MCF 10A (cell line): ENCODE measurements at regions not wholly inside any gene's neighbourhood (a gene's known extent, or its start where the extent isn't known, plus 50 kb on each side); places are given as distances from the start of the nearest gene placed in this dataset.

Experiments
- BruUV-seq: library from RNA; stranded (reverse); fragments of 400-500 nt; replicated peaks from 2 replicates; lab custom pipeline; 2021; lab: Mats Ljungman, UMichigan
- CTCF ChIA-PET: fragments of 300-600 bp; sonication (Branson Sonifier 250); formaldehyde crosslinking; extraction: SDS; loops from one replicate; lab custom pipeline; 2021; ENCODE audit warnings: antibody characterized with exemption, inconsistent platforms; lab: Yijun Ruan, JAX
- POLR2A ChIA-PET: fragments of 300-600, 350-650 bp; sonication (Branson Sonifier 250); formaldehyde crosslinking; extraction: SDS; loops from one replicate; lab custom pipeline; 2020; ENCODE audit warnings: antibody characterized with exemption, inconsistent platforms; lab: Yijun Ruan, JAX
- DNase-seq: peaks from one replicate; pipeline ENCODE4 v3.0.0-alpha.2; 2018; ENCODE audit not compliant: unreplicated experiment
- H3K27ac Mint-ChIP-seq: one replicate; pipeline ENCODE4 v1.8.0; 2022; ENCODE audit warnings: mild to moderate bottlenecking, low read depth, mixed read lengths; ENCODE audit not compliant: unreplicated experiment
- H3K27me3 Mint-ChIP-seq: one replicate; pipeline ENCODE4 v1.8.0; 2022; ENCODE audit warnings: mixed read lengths; ENCODE audit not compliant: insufficient read depth, unreplicated experiment
- H3K36me3 Mint-ChIP-seq: one replicate; pipeline ENCODE4 v1.8.0; 2022; ENCODE audit warnings: mild to moderate bottlenecking, moderate library complexity, mixed read lengths; ENCODE audit not compliant: insufficient read depth, unreplicated experiment
- H3K4me1 Mint-ChIP-seq: one replicate; pipeline ENCODE4 v1.8.0; 2022; ENCODE audit warnings: mixed read lengths; ENCODE audit not compliant: insufficient read depth, unreplicated experiment
- H3K4me3 Mint-ChIP-seq: one replicate; pipeline ENCODE4 v1.8.0; 2022; ENCODE audit warnings: mild to moderate bottlenecking, moderate library complexity, mixed read lengths; ENCODE audit not compliant: unreplicated experiment
- H3K9me3 Mint-ChIP-seq: one replicate; pipeline ENCODE4 v1.8.0; 2022; ENCODE audit warnings: mixed read lengths; ENCODE audit not compliant: unreplicated experiment
- intact Hi-C: fragments of 100-400 bp; cut with micrococcal nuclease; formaldehyde crosslinking; loops from 2 replicates; pipeline ENCODE4 v1.14.1; 2022
- TF ChIP-seq, protein P1 (sequence below): fragments of 200-600 bp; IDR thresholded peaks from one replicate; pipeline ENCODE4 v1.8.0; 2022; ENCODE audit warnings: antibody characterized with exemption, mild to moderate bottlenecking; ENCODE audit not compliant: unreplicated experiment

DNA sequence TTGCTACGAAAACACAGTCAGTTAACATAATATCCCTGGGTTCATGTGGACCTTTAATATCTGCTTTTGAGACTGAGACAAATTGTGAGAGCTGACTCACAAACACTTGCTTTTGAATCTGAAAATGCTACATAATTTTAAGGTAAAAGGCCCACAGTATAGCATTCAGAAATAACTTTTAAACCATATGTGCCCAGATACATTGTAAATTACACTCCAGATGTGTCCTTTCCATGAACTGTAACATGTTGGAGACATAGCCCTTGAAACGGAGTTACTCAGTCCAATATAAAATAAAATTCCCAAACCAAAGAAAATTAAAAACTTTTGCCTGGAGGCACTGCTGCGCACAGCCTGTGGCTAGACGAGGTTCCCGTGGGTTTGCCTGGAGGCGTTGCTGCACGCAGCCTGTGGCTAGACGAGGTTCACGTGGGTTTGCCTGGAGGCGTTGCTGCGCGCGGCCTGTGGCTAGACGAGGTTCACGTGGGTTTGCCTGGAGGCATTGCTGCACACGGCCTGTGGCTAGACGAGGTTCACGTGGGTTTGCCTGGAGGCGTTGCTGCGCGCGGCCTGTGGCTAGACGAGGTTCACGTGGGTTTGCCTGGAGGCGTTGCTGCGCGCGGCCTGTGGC is 131.9 kb upstream of the ALKAL2 start:
- TF ChIP-seq, protein P1, sequence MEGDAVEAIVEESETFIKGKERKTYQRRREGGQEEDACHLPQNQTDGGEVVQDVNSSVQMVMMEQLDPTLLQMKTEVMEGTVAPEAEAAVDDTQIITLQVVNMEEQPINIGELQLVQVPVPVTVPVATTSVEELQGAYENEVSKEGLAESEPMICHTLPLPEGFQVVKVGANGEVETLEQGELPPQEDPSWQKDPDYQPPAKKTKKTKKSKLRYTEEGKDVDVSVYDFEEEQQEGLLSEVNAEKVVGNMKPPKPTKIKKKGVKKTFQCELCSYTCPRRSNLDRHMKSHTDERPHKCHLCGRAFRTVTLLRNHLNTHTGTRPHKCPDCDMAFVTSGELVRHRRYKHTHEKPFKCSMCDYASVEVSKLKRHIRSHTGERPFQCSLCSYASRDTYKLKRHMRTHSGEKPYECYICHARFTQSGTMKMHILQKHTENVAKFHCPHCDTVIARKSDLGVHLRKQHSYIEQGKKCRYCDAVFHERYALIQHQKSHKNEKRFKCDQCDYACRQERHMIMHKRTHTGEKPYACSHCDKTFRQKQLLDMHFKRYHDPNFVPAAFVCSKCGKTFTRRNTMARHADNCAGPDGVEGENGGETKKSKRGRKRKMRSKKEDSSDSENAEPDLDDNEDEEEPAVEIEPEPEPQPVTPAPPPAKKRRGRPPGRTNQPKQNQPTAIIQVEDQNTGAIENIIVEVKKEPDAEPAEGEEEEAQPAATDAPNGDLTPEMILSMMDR = no peak
- Mint-ChIP-seq H3K4me3 (no peak overlapping the region), H3K27me3 (no peaks in the 10 kb centered on the region), H3K4me1 (peaks cover 12% of the 10 kb centered on the region), H3K9me3 (no peaks in the 10 kb centered on the region), H3K36me3 (no peaks in the 10 kb centered on the region), H3K27ac (no peak overlapping the region)
- ChIA-PET POLR2A (no interaction called here), CTCF (interaction anchor here (0.7 to 0.9 kb wide), 2 partner anchors 12 to 22 kb away, joined by 3 to 4 read pairs; no protein-coding TSS in a partner anchor)
- intact Hi-C loops = no loop called here
- no peak for DNase-seq
- no TSS peak for BruUV-seq

DNA sequence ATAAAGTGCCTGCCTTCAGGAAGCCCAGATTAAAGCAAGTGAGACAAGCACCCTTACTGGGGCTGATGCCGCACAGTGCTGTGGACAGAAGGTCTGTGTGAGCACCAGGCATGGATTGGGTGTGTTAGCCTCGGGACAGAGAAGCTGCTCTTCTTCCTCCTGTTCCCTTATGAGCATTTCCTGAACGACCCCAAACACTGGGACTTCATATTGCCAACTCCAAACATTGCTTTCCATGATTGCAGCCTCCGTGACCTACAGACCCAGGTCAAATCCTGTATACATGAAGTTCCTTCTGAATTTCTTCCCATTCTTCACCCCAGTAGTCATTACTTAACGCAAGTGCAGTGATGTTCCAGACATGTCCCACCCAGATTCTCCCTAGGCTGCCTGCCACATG is 129.8 kb upstream of the ALKAL2 start:
- H3K4me1 Mint-ChIP-seq = no peaks in the 10 kb centered on the region
- no peak overlapping the region for H3K4me3 Mint-ChIP-seq
- no peaks in the 10 kb centered on the region for H3K36me3 Mint-ChIP-seq
- TF ChIP-seq, protein P1 = no peak
- CTCF ChIA-PET = no interaction called here
- no peaks in the 10 kb centered on the region for H3K27me3 Mint-ChIP-seq
- no peak for DNase-seq
- intact Hi-C loops = no loop called here
- H3K9me3 Mint-ChIP-seq = peaks cover 8% of the 10 kb centered on the region
- H3K27ac Mint-ChIP-seq = no peak overlapping the region
- no TSS peak for BruUV-seq
- POLR2A ChIA-PET = no interaction called here

DNA sequence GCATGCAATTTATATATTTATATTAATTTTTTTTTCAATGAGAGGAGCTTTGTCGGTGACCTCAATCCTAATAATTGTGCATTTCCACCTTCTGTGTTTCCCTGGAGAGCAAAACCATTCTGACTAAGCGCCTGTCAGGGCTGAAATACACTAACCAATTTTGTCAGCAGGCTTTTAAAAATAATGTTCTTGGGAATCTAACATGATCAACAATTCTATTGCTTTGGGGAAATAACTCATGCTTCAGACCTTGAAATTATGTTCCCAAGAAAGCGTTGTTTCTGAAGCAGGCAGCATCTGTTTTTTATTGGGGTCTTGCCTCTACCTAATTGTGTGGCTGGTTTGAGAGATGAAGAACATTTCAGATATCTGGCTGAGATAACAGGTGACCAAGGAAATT is 129.1 kb upstream of the ALKAL2 start:
- CTCF ChIA-PET = interaction anchor here (0.6 kb wide), 1 partner anchor 141 kb away, joined by 3 read pairs; no protein-coding TSS in a partner anchor
- Mint-ChIP-seq H3K36me3 (no peaks in the 10 kb centered on the region), H3K4me3 (no peak overlapping the region), H3K27me3 (no peaks in the 10 kb centered on the region), H3K27ac (no peak overlapping the region), H3K4me1 (no peaks in the 10 kb centered on the region), H3K9me3 (peaks cover 8% of the 10 kb centered on the region)
- DNase-seq = no peak
- TF ChIP-seq, protein P1 = no peak
- no TSS peak for BruUV-seq
- POLR2A ChIA-PET = no interaction called here
- intact Hi-C loops = no loop called here

DNA sequence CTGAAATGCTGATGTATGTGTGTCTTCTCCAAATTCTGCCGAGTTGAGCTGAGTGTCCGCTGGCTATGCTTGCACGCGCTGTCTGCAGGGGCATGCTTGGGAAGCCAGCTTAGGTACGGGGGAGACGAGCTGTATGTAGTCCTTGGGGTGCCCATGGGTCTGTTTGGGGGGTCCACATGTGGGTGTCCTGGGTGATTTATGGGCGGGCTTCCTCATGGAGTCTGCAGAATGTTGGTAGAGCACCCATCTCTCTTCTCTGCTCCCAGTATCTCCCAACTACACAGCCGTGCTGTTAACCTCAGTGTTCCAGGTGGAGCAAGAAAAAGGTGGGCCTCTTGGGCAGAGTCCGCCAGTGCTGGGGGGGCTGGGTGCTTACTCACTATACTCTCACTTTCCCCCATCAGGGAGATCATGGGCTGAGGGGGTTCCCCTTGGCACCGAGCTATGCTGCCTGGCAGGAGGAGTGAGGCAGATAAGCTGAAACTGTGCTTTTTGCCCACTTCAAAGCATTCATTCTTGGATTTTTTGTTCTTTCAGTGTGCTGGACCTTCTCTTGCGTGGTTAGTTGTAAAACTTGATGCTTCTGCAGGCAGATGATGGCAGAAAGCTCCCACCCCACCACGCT is 128.2 kb upstream of the ALKAL2 start:
- no peaks in the 10 kb centered on the region for H3K27me3 Mint-ChIP-seq
- CTCF ChIA-PET = interaction anchor here (0.6 to 0.9 kb wide), 2 partner anchors 9 to 73 kb away, joined by 3 read pairs; no protein-coding TSS in a partner anchor
- H3K4me1 Mint-ChIP-seq = no peaks in the 10 kb centered on the region
- no peak for DNase-seq
- TF ChIP-seq, protein P1 = no peak
- BruUV-seq = no TSS peak
- no peak overlapping the region for H3K4me3 Mint-ChIP-seq
- peaks cover 8% of the 10 kb centered on the region for H3K9me3 Mint-ChIP-seq
- POLR2A ChIA-PET = interaction anchor here (1.4 kb wide), 1 partner anchor 9 kb away, joined by 4 read pairs; no protein-coding TSS in a partner anchor
- H3K36me3 Mint-ChIP-seq = no peaks in the 10 kb centered on the region
- H3K27ac Mint-ChIP-seq = no peak overlapping the region
- intact Hi-C loops = no loop called here
